ENCODE measurements at regions not wholly inside any gene's neighbourhood (a gene's known extent, or its start where the extent isn't known, plus 50 kb on each side); places are given as distances from the start of the nearest gene placed in this dataset.

DNA sequence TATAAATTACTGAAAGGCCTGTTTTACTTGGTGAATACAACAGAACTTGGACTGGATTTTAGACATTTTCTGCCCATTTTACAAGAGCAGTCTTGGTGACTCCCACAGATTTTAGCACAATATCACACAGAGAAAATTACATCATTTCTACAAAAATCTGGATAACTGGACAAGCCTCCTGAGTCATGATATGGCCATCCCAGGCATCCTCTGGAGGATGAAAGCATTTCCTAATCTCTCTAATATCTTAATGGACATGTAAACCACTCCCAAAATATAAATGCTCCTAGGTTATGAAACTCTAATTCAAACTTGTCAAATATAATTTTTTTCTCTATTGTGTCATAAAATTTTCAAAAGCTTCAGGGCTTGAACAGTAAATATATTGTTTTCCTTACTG, 1170.8 kb upstream of the PCDH7 start:
- TF ChIP-seq, protein P1, sequence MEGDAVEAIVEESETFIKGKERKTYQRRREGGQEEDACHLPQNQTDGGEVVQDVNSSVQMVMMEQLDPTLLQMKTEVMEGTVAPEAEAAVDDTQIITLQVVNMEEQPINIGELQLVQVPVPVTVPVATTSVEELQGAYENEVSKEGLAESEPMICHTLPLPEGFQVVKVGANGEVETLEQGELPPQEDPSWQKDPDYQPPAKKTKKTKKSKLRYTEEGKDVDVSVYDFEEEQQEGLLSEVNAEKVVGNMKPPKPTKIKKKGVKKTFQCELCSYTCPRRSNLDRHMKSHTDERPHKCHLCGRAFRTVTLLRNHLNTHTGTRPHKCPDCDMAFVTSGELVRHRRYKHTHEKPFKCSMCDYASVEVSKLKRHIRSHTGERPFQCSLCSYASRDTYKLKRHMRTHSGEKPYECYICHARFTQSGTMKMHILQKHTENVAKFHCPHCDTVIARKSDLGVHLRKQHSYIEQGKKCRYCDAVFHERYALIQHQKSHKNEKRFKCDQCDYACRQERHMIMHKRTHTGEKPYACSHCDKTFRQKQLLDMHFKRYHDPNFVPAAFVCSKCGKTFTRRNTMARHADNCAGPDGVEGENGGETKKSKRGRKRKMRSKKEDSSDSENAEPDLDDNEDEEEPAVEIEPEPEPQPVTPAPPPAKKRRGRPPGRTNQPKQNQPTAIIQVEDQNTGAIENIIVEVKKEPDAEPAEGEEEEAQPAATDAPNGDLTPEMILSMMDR (optimal IDR thresholded peaks at IDR 0.05 in 1 of 3, IDR thresholded peaks at IDR 0.05 in 1 of 3, conservative IDR thresholded peaks at IDR 0.05 in 1 of 3; ENCODE audit: extremely low read depth in 1 of 3, insufficient read depth in 2 of 3, low read length in 3 of 3): no peak
- TF ChIP-seq EZH2 (IDR thresholded peaks at IDR 0.05; ENCODE audit: low read length): no peak

Data from keratinocyte (primary cell).